Spleen (tissue), 11 donors: ENCODE measurements at regions not wholly inside any gene's neighbourhood (a gene's known extent, or its start where the extent isn't known, plus 50 kb on each side); places are given as distances from the start of the nearest gene placed in this dataset.

Experiments
- DNase-seq: peaks from one replicate; pipeline ENCODE4 v3.0.0-alpha.2; 2020
- H3K27ac ChIP-seq, 8 donors: fragments of 200-600 bp; sonication (generic) in 7 of 8; 1 replicate in 4 of 8; 2 replicates in 4 of 8; pipeline versions ENCODE4 v1.5.0 to v1.8.0; 2016 to 2021; ENCODE audit warnings: inconsistent platforms in 4 of 8, mild to moderate bottlenecking in 4 of 8, moderate library complexity in 1 of 8
- H3K27me3 ChIP-seq, 7 donors: fragments of 200-600 bp; sonication (generic) in 6 of 7; replicated peaks in 1 of 7; 1 replicate in 4 of 7; 2 replicates in 3 of 7; pipeline versions ENCODE4 v1.5.0 to v1.8.0; 2016 to 2021; ENCODE audit warnings: inconsistent platforms in 3 of 7, mild to moderate bottlenecking in 1 of 7
- H3K36me3 ChIP-seq, 6 donors: fragments of 200-600 bp; sonication (generic) in 5 of 6; 1 replicate in 4 of 6; 2 replicates in 2 of 6; pipeline versions ENCODE4 v1.5.0 to v1.8.0; 2016 to 2021; ENCODE audit warnings: inconsistent platforms in 2 of 6
- H3K4me1 ChIP-seq, 6 donors: fragments of 200-600 bp; sonication (generic) in 5 of 6; 1 replicate in 3 of 6; 2 replicates in 3 of 6; pipeline versions ENCODE4 v1.5.0 to v1.8.0; 2016 to 2021; ENCODE audit warnings: inconsistent platforms in 3 of 6
- H3K4me3 ChIP-seq, 8 donors: fragments of 200-600 bp; sonication (generic) in 7 of 8; 1 replicate in 4 of 8; 2 replicates in 4 of 8; pipeline versions ENCODE4 v1.5.0 to v1.8.0; 2016 to 2021; ENCODE audit warnings: inconsistent platforms in 4 of 8, mild to moderate bottlenecking in 4 of 8, moderate library complexity in 2 of 8
- H3K9me3 ChIP-seq, 8 donors: fragments of 200-600 bp; sonication (generic) in 7 of 8; 1 replicate in 4 of 8; 2 replicates in 4 of 8; pipeline versions ENCODE4 v1.5.0 to v1.8.0; 2016 to 2021; ENCODE audit warnings: inconsistent platforms in 4 of 8
- CTCF ChIP-seq, 11 experiments: fragments of 200-600 bp in 7 of 11; fragments of 450-650 bp in 4 of 11; sonication (generic) in 4 of 11; IDR thresholded peaks in 8 of 11; conservative IDR thresholded peaks in 3 of 11; 1 replicate in 7 of 11; 2 replicates in 4 of 11; pipeline versions ENCODE4 v1.4.0 to v1.8.0; 2016 to 2021; ENCODE audit warnings: antibody characterized with exemption in 11 of 11, inconsistent platforms in 4 of 11, mild to moderate bottlenecking in 1 of 11
- POLR2A ChIP-seq, 3 donors: fragments of 450-650 bp; IDR thresholded peaks; one replicate each; pipeline ENCODE4 v1.5.1; 2017; ENCODE audit warnings: antibody characterized with exemption in 3 of 3, mild to moderate bottlenecking in 1 of 3
- POLR2AphosphoS5 ChIP-seq, 3 donors: sonication (generic); formaldehyde crosslinking; IDR thresholded peaks; one replicate each; pipeline ENCODE4 v1.5.1; 2017; ENCODE audit warnings: antibody characterized with exemption in 3 of 3
- WGBS, 5 donors: extraction: QIAGEN DNeasy Blood & Tissue Kit in 3 of 5; methylation state at CpG; one replicate each; pipeline versions ENCODE4 v1.1.5 to v1.1.7; 2013 to 2018; 5-methylcytosine and 5-hydroxymethylcytosine counted together
- intact Hi-C: fragments of 100-400 bp; cut with DNase I; formaldehyde crosslinking; loops from one replicate; pipeline ENCODE4 v1.15.0; 2023; ENCODE audit warnings: low total_unique reads
- donor health status: healthy with polysubstance abuse.
- donor health status: DM: no; HTN: no; CAD: no; lungs with moderate emphysema.
- donor health status: DM: no; HTN: no; CAD: no.
- donor health status: Bipolar disorder and iron deficiency.
- donor health status: healthy.
- donor health status: DM: no; HTN: no; CAD: no.
- donor health status: DM: yes; HTN: yes; CAD: no.

- DNase-seq: no peak
- H3K4me3 ChIP-seq: no peak overlapping the region
- peaks cover 0 to 6% (median 0%) of the 10 kb centered on the region in 8 donors for H3K9me3 ChIP-seq
- no peak for TF ChIP-seq POLR2A (IDR thresholded peaks at IDR 0.05)
- TF ChIP-seq CTCF (IDR thresholded peaks at IDR 0.05 in 8 of 11, conservative IDR thresholded peaks at IDR 0.05 in 3 of 11): no peak
- TF ChIP-seq POLR2AphosphoS5 (IDR thresholded peaks at IDR 0.05): no peak
- H3K36me3 ChIP-seq: no peaks in the 10 kb centered on the region
- 15 to 36% (median 25%) methylated on average over 2 of the region's 2 CpGs for WGBS, 5 donors
- intact Hi-C loops: no loop called here
- H3K4me1 ChIP-seq: peaks cover 0 to 28% (median 11%) of the 10 kb centered on the region in 6 donors
- no peak overlapping the region for H3K27ac ChIP-seq
- H3K27me3 ChIP-seq: no peaks in the 10 kb centered on the region
These were observed 413.9 kb downstream of the GADD45G start for GRCh38 chr9:90018688-90019087.

GRCh38 chr9:90019626-90020025, 414.8 kb downstream of the GADD45G start:
- TF ChIP-seq POLR2A (IDR thresholded peaks at IDR 0.05): no peak
- TF ChIP-seq CTCF (IDR thresholded peaks at IDR 0.05 in 8 of 11, conservative IDR thresholded peaks at IDR 0.05 in 3 of 11): no peak
- TF ChIP-seq POLR2AphosphoS5 (IDR thresholded peaks at IDR 0.05): no peak
- Histone ChIP-seq H3K4me1 (peaks cover 0 to 37% (median 17%) of the 10 kb centered on the region in 6 donors), H3K9me3 (peaks cover 0 to 6% (median 0%) of the 10 kb centered on the region in 8 donors), H3K27me3 (no peaks in the 10 kb centered on the region), H3K27ac (no peak overlapping the region), H3K4me3 (no peak overlapping the region), H3K36me3 (no peaks in the 10 kb centered on the region)
- WGBS, 5 donors: 84 to 93% (median 91%) methylated on average over 6 to 9 of the region's 9 CpGs
- intact Hi-C loops: no loop called here
- DNase-seq: peak; percentile 64

GRCh38 chr9:90020276-90020871, 415.6 kb downstream of the GADD45G start:
- H3K27me3 ChIP-seq: no peaks in the 10 kb centered on the region
- TF ChIP-seq POLR2AphosphoS5 (IDR thresholded peaks at IDR 0.05) (no peak), CTCF (IDR thresholded peaks at IDR 0.05 in 8 of 11, conservative IDR thresholded peaks at IDR 0.05 in 3 of 11) (no peak)
- H3K36me3 ChIP-seq: no peaks in the 10 kb centered on the region
- no peak overlapping the region for H3K4me3 ChIP-seq
- peaks cover 0 to 45% (median 23%) of the 10 kb centered on the region in 6 donors for H3K4me1 ChIP-seq
- H3K9me3 ChIP-seq: peaks cover 0 to 6% (median 0%) of the 10 kb centered on the region in 8 donors
- DNase-seq: peak; percentile 50
- no peak overlapping the region for H3K27ac ChIP-seq
- intact Hi-C loops: no loop called here
- WGBS, 5 donors: 45 to 63% (median 60%) methylated on average over 7 of the region's 7 CpGs

DNA sequence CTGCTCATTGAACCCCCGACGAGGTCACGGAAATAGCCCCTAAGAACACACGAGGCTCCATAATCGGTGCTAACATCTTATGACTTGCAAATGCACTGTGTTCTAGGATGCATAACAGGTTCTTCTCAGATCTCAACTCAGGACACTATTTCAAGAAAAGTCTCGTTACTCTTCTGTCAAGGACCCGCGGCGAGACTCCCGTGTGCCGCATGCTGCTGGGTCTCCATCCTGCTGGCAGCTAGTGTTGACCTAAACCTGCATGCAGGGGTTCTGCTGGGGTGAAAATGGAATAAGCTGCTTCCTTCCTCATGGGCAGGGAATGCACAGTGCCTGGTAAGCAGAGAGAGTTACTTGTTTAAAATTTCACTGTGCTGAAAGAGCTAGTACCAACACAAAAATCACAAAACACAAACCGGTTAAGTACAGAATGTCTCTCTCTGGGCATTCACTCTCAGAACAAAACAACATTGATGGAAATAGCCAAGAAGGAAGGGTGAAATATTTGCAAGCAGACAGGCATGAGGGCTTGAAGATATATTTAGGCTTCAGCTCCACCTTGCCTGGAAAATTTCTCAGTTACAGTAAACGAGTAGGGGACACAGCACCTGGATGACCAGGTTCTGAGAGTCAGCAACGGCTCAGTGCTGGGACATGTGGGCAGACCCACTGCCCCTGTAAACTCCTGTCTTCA, 416.5 kb downstream of the GADD45G start:
- TF ChIP-seq CTCF (IDR thresholded peaks at IDR 0.05 in 8 of 11, conservative IDR thresholded peaks at IDR 0.05 in 3 of 11) (no peak), POLR2A (IDR thresholded peaks at IDR 0.05) (no peak), POLR2AphosphoS5 (IDR thresholded peaks at IDR 0.05) (no peak)
- Histone ChIP-seq H3K4me1 (peaks cover 7 to 54% (median 26%) of the 10 kb centered on the region in 6 donors), H3K27ac (no peak overlapping the region), H3K9me3 (peaks cover 0 to 6% (median 0%) of the 10 kb centered on the region in 8 donors), H3K36me3 (no peaks in the 10 kb centered on the region), H3K27me3 (no peaks in the 10 kb centered on the region), H3K4me3 (no peak overlapping the region)
- peak; percentile 56 for DNase-seq
- intact Hi-C loops: no loop called here
- WGBS, 5 donors: 75 to 85% (median 79%) methylated on average over 14 of the region's 14 CpGs
